GM10248 (cell line): ENCODE measurements at regions not wholly inside any gene's neighbourhood (a gene's known extent, or its start where the extent isn't known, plus 50 kb on each side); places are given as distances from the start of the nearest gene placed in this dataset.

Source experiments
- CTCF ChIA-PET: fragments of 300-600 bp; sonication (Branson Sonifier 250); formaldehyde crosslinking; extraction: SDS; loops from one replicate; lab custom pipeline; 2021; ENCODE audit warnings: antibody characterized with exemption; lab: Yijun Ruan, JAX
- POLR2A ChIA-PET: fragments of 350-650 bp; sonication (Branson Sonifier 250); formaldehyde crosslinking; extraction: SDS; loops from one replicate; lab custom pipeline; 2020; ENCODE audit warnings: antibody characterized with exemption; lab: Yijun Ruan, JAX
- DNase-seq: peaks from one replicate; pipeline ENCODE4 v3.0.0; 2012; ENCODE audit errors: extremely low spot score
- CTCF ChIP-seq: IDR thresholded peaks from 2 replicates; pipeline ENCODE4 v1.5.1; 2012; ENCODE audit warnings: mild to moderate bottlenecking, low read depth; ENCODE audit errors: extremely low read depth, missing control alignments, control extremely low read depth

GRCh38 chr6:48826901-48827701 is 636.0 kb downstream of the MMUT start:
- ChIA-PET POLR2A (no interaction called here), CTCF (no interaction called here)
- DNase-seq = no peak
- no peak for TF ChIP-seq CTCF

- ChIA-PET CTCF (no interaction called here), POLR2A (no interaction called here)
- no peak for TF ChIP-seq CTCF
- no peak for DNase-seq
Measured at GRCh38 chr6:48826152-48826515, 636.9 kb downstream of the MMUT start.

GRCh38 chr6:48825501-48826151 is 637.4 kb downstream of the MMUT start:
- CTCF ChIA-PET = no interaction called here
- TF ChIP-seq CTCF = no peak
- no peak for DNase-seq
- POLR2A ChIA-PET = no interaction called here

GRCh38 chr6:48818052-48818412 is 645.0 kb downstream of the MMUT start:
- ChIA-PET POLR2A (no interaction called here), CTCF (no interaction called here)
- no peak for TF ChIP-seq CTCF
- DNase-seq = no peak

- CTCF ChIA-PET = no interaction called here
- POLR2A ChIA-PET = no interaction called here
- no peak for DNase-seq
- TF ChIP-seq CTCF = no peak
Measured at GRCh38 chr6:48817333-48818051, 645.6 kb downstream of the MMUT start.

- no peak for TF ChIP-seq CTCF
- no peak for DNase-seq
- ChIA-PET POLR2A (no interaction called here), CTCF (no interaction called here)
Measured at GRCh38 chr6:48814957-48815356, 648.1 kb downstream of the MMUT start.
